HEK293T (cell line): ENCODE measurements at regions not wholly inside any gene's neighbourhood (a gene's known extent, or its start where the extent isn't known, plus 50 kb on each side); places are given as distances from the start of the nearest gene placed in this dataset.

ENCODE experiments used
- BHLHE40 ChIP-seq: fragments of 450-650 bp; IDR thresholded peaks from 2 replicates; pipeline ENCODE4 v1.6.1; 2016; ENCODE audit warnings: mild to moderate bottlenecking, moderate library complexity, borderline replicate concordance
- CTBP1 ChIP-seq: fragments of 450-650 bp; IDR thresholded peaks from 2 replicates; pipeline ENCODE4 v1.6.1; 2016; ENCODE audit warnings: borderline replicate concordance
- ELF4 ChIP-seq: fragments of 450-650 bp; IDR thresholded peaks from 2 replicates; pipeline ENCODE4 v1.6.1; 2017; ENCODE audit warnings: antibody characterized with exemption
- FOXA1 ChIP-seq: fragments of 450-650 bp; IDR thresholded peaks from 2 replicates; pipeline ENCODE4 v1.6.1; 2016; ENCODE audit warnings: mild to moderate bottlenecking
- FOXM1 ChIP-seq: fragments of 450-650 bp; IDR thresholded peaks from 2 replicates; pipeline ENCODE4 v1.6.1; 2017; ENCODE audit warnings: mild to moderate bottlenecking, borderline replicate concordance
- HDGF ChIP-seq: fragments of 450-650 bp; IDR thresholded peaks from 2 replicates; pipeline ENCODE4 v1.6.1; 2017; ENCODE audit warnings: antibody characterized with exemption, borderline replicate concordance
- L3MBTL2 ChIP-seq: fragments of 450-650 bp; conservative IDR thresholded peaks from 2 replicates; pipeline ENCODE4 v1.6.1; 2016; ENCODE audit warnings: mild to moderate bottlenecking
- NFRKB ChIP-seq: fragments of 450-650 bp; IDR thresholded peaks from 2 replicates; pipeline ENCODE4 v1.6.1; 2016; ENCODE audit warnings: mild to moderate bottlenecking, moderate library complexity
- SP1 ChIP-seq: fragments of 450-650 bp; IDR thresholded peaks from 2 replicates; pipeline ENCODE4 v1.6.1; 2017
- SUZ12 ChIP-seq: fragments of 450-650 bp; IDR thresholded peaks from 2 replicates; pipeline ENCODE4 v1.6.1; 2016; ENCODE audit warnings: mild to moderate bottlenecking
- TARDBP ChIP-seq: fragments of 450-650 bp; IDR thresholded peaks from 2 replicates; pipeline ENCODE4 v1.6.1; 2016
- ZNF384 ChIP-seq: fragments of 450-650 bp; IDR thresholded peaks from 2 replicates; pipeline ENCODE4 v1.6.1; 2016
- TF ChIP-seq, protein P1 (sequence below): fragments of 450-650 bp; IDR thresholded peaks from 2 replicates; pipeline ENCODE4 v1.6.1; 2016

DNA sequence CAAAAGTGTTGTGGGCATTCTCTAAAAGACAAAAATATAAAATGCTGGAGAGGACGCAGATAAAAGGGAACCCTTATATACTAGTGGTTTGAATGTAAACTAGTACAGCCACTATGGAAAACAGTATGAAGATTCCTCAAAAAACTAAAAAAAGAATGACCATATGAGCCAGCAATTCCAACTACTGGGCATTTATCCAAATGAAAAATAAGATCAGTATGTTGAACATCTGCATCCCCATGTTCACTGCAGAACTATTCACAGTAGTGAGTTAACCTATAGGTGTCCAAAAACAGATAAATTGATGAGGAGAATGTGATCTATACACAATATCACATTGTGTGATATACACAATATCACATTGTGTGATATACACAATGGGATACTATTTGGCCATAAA is 1615.3 kb downstream of the PCDH18 start:
- TF ChIP-seq TARDBP (no peak), L3MBTL2 (no peak), ZNF384 (no peak), HDGF (no peak), CTBP1 (no peak), FOXM1 (no peak), SP1 (no peak), SUZ12 (no peak), FOXA1 (no peak), ELF4 (no peak), NFRKB (no peak), BHLHE40 (no peak)
- TF ChIP-seq, protein P1, sequence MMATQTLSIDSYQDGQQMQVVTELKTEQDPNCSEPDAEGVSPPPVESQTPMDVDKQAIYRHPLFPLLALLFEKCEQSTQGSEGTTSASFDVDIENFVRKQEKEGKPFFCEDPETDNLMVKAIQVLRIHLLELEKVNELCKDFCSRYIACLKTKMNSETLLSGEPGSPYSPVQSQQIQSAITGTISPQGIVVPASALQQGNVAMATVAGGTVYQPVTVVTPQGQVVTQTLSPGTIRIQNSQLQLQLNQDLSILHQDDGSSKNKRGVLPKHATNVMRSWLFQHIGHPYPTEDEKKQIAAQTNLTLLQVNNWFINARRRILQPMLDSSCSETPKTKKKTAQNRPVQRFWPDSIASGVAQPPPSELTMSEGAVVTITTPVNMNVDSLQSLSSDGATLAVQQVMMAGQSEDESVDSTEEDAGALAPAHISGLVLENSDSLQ: no peak
